Stimulated activated CD4-positive, alpha-beta T cell treated with anti-CD3 and anti-CD28 coated beads, Interleukin-15, amount 100 ng/mL, for 48 hours (primary cell): ENCODE measurements at regions not wholly inside any gene's neighbourhood (a gene's known extent, or its start where the extent isn't known, plus 50 kb on each side); places are given as distances from the start of the nearest gene placed in this dataset.
A peak's percentile ranks its signal among the peaks of the same experiment; 100 is the strongest.

Experiments
- DNase-seq, 2 donors: peaks; one replicate each; pipeline ENCODE4 v3.0.0-alpha.2; 2020; ENCODE audit warnings: low read depth in 2 of 2

GRCh38 chr2:12495247-12495868 lies 221.4 kb upstream of the TRIB2 start:
- no peak for DNase-seq

- no peak for DNase-seq
Measured at GRCh38 chr2:12498286-12498685, 218.4 kb upstream of the TRIB2 start.

GRCh38 chr2:12498704-12499103 lies 218.0 kb upstream of the TRIB2 start:
- DNase-seq, result no peak

- no peak for DNase-seq
Measured at GRCh38 chr2:12500899-12501298, 215.8 kb upstream of the TRIB2 start.

- DNase-seq, result peak; percentile 55 to 64
Measured at GRCh38 chr2:12501469-12502158, 215.1 kb upstream of the TRIB2 start.

- DNase-seq, result peak; percentile 30 to 36
Measured at GRCh38 chr2:12502759-12503158, 214.0 kb upstream of the TRIB2 start.

GRCh38 chr2:12504443-12504842 lies 212.3 kb upstream of the TRIB2 start:
- peak; percentile 19 to 40 for DNase-seq

GRCh38 chr2:12506846-12507245 lies 209.9 kb upstream of the TRIB2 start:
- DNase-seq, result no peak

GRCh38 chr2:12507295-12507694 lies 209.4 kb upstream of the TRIB2 start:
- peak; percentile 72 to 74 for DNase-seq

- DNase-seq, result no peak
Measured at GRCh38 chr2:12510070-12510469, 206.7 kb upstream of the TRIB2 start.

GRCh38 chr2:12513339-12513738 lies 203.4 kb upstream of the TRIB2 start:
- DNase-seq, result no peak

- no peak for DNase-seq
Measured at GRCh38 chr2:12514168-12514567, 202.6 kb upstream of the TRIB2 start.

GRCh38 chr2:12514631-12515437 lies 201.9 kb upstream of the TRIB2 start:
- no peak for DNase-seq

- no peak for DNase-seq
Measured at GRCh38 chr2:12515871-12516270, 200.9 kb upstream of the TRIB2 start.

- DNase-seq, result no peak
Measured at GRCh38 chr2:12533337-12534005, 183.3 kb upstream of the TRIB2 start.

GRCh38 chr2:12534646-12535263 lies 182.0 kb upstream of the TRIB2 start:
- no peak for DNase-seq

GRCh38 chr2:12536976-12537375 lies 179.8 kb upstream of the TRIB2 start:
- no peak for DNase-seq

GRCh38 chr2:12538138-12538694 lies 178.5 kb upstream of the TRIB2 start:
- no peak for DNase-seq

- DNase-seq, result no peak
Measured at GRCh38 chr2:12539336-12539735, 177.4 kb upstream of the TRIB2 start.

- no peak for DNase-seq
Measured at GRCh38 chr2:12539776-12540562, 176.8 kb upstream of the TRIB2 start.
